ENCODE measurements at regions not wholly inside any gene's neighbourhood (a gene's known extent, or its start where the extent isn't known, plus 50 kb on each side); places are given as distances from the start of the nearest gene placed in this dataset.

DNA sequence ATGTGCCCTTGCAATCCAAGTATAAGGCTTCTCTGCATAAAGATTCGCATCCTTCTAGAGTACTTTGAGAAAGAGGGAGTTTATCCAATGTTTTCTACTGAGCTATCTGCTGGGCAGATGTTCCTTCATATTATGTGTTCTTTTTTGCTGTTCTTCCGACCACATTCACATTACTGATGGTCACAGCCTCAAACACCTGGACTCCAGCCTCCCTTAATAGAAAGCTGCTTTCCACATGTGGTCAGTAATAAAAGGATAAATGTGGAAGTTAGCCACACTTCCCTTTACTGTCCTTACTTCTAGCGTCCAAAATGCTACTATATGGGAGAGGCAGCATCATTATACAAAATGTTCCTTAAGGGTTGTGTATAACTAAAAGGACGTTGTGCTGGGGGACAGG, 116.9 kb downstream of the CD47 start:
- H3K4me1 ChIP-seq (ENCODE audit: low read depth, poor library complexity, severe bottlenecking), result no peaks in the 10 kb centered on the region
- H3K27ac ChIP-seq, result no peak overlapping the region
- H2AFZ ChIP-seq (ENCODE audit: low read depth), result no peak overlapping the region
- H3K36me3 ChIP-seq (ENCODE audit: insufficient read depth), result no peaks in the 10 kb centered on the region
- H4K20me1 ChIP-seq (ENCODE audit: insufficient read depth), result no peaks in the 10 kb centered on the region
- no peak overlapping the region for H3K4me2 ChIP-seq
- H3K9ac ChIP-seq, result no peak overlapping the region
- H3K79me2 ChIP-seq (ENCODE audit: insufficient read depth, low read depth), result no peaks in the 10 kb centered on the region
- TF ChIP-seq, protein P1, sequence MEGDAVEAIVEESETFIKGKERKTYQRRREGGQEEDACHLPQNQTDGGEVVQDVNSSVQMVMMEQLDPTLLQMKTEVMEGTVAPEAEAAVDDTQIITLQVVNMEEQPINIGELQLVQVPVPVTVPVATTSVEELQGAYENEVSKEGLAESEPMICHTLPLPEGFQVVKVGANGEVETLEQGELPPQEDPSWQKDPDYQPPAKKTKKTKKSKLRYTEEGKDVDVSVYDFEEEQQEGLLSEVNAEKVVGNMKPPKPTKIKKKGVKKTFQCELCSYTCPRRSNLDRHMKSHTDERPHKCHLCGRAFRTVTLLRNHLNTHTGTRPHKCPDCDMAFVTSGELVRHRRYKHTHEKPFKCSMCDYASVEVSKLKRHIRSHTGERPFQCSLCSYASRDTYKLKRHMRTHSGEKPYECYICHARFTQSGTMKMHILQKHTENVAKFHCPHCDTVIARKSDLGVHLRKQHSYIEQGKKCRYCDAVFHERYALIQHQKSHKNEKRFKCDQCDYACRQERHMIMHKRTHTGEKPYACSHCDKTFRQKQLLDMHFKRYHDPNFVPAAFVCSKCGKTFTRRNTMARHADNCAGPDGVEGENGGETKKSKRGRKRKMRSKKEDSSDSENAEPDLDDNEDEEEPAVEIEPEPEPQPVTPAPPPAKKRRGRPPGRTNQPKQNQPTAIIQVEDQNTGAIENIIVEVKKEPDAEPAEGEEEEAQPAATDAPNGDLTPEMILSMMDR (conservative IDR thresholded peaks at IDR 0.05; ENCODE audit: low read depth, low read length), result no peak
- H3K27me3 ChIP-seq (ENCODE audit: insufficient read depth, low read depth), result no peaks in the 10 kb centered on the region
- H3K4me3 ChIP-seq (IDR thresholded peaks at IDR 0.05; ENCODE audit: insufficient read depth, low read depth, low read length), result no peak overlapping the region

- no peak overlapping the region for H3K9ac ChIP-seq
- no peaks in the 10 kb centered on the region for H4K20me1 ChIP-seq (ENCODE audit: insufficient read depth)
Observed at GRCh38 chr3:107973152-107973551, 117.7 kb downstream of the CD47 start.

GRCh38 chr3:107970993-107971580, 119.7 kb downstream of the CD47 start:
- Histone ChIP-seq H3K4me1 (ENCODE audit: low read depth, poor library complexity, severe bottlenecking) (no peaks in the 10 kb centered on the region), H3K79me2 (ENCODE audit: insufficient read depth, low read depth) (no peaks in the 10 kb centered on the region), H3K4me3 (IDR thresholded peaks at IDR 0.05; ENCODE audit: insufficient read depth, low read depth, low read length) (no peak overlapping the region), H3K36me3 (ENCODE audit: insufficient read depth) (no peaks in the 10 kb centered on the region), H2AFZ (ENCODE audit: low read depth) (no peak overlapping the region), H3K27me3 (ENCODE audit: insufficient read depth, low read depth) (no peaks in the 10 kb centered on the region), H4K20me1 (ENCODE audit: insufficient read depth) (no peaks in the 10 kb centered on the region), H3K9ac (no peak overlapping the region), H3K4me2 (no peak overlapping the region), H3K27ac (no peak overlapping the region)
- TF ChIP-seq, protein P1 (conservative IDR thresholded peaks at IDR 0.05; ENCODE audit: low read depth, low read length), result no peak

More at GRCh38 chr3:107973152-107973551, 117.7 kb downstream of the CD47 start:
- H2AFZ ChIP-seq (ENCODE audit: low read depth), result no peak overlapping the region
- TF ChIP-seq, protein P1 (conservative IDR thresholded peaks at IDR 0.05; ENCODE audit: low read depth, low read length), result no peak
- no peak overlapping the region for H3K4me3 ChIP-seq (IDR thresholded peaks at IDR 0.05; ENCODE audit: insufficient read depth, low read depth, low read length)
- no peak overlapping the region for H3K4me2 ChIP-seq
- no peaks in the 10 kb centered on the region for H3K4me1 ChIP-seq (ENCODE audit: low read depth, poor library complexity, severe bottlenecking)
- H3K27me3 ChIP-seq (ENCODE audit: insufficient read depth, low read depth), result no peaks in the 10 kb centered on the region
- H3K36me3 ChIP-seq (ENCODE audit: insufficient read depth), result no peaks in the 10 kb centered on the region
- no peaks in the 10 kb centered on the region for H3K79me2 ChIP-seq (ENCODE audit: insufficient read depth, low read depth)
- H3K27ac ChIP-seq, result no peak overlapping the region

GRCh38 chr3:107969994-107970819, 120.6 kb downstream of the CD47 start:
- H2AFZ ChIP-seq (ENCODE audit: low read depth), result no peak overlapping the region
- H3K4me1 ChIP-seq (ENCODE audit: low read depth, poor library complexity, severe bottlenecking), result no peaks in the 10 kb centered on the region
- H4K20me1 ChIP-seq (ENCODE audit: insufficient read depth), result no peaks in the 10 kb centered on the region
- no peak overlapping the region for H3K27ac ChIP-seq
- no peak overlapping the region for H3K9ac ChIP-seq
- TF ChIP-seq, protein P1 (conservative IDR thresholded peaks at IDR 0.05; ENCODE audit: low read depth, low read length), result no peak
- no peaks in the 10 kb centered on the region for H3K79me2 ChIP-seq (ENCODE audit: insufficient read depth, low read depth)
- no peak overlapping the region for H3K4me2 ChIP-seq
- no peaks in the 10 kb centered on the region for H3K27me3 ChIP-seq (ENCODE audit: insufficient read depth, low read depth)
- H3K4me3 ChIP-seq (IDR thresholded peaks at IDR 0.05; ENCODE audit: insufficient read depth, low read depth, low read length), result no peak overlapping the region
- H3K36me3 ChIP-seq (ENCODE audit: insufficient read depth), result no peaks in the 10 kb centered on the region

Measured in KMS-11 (cell line).